HL-60 (cell line): ENCODE measurements at regions not wholly inside any gene's neighbourhood (a gene's known extent, or its start where the extent isn't known, plus 50 kb on each side); places are given as distances from the start of the nearest gene placed in this dataset.

ENCODE experiments used
- DNase-seq, 2 experiments: peaks; one replicate each; pipeline ENCODE4 v3.0.0-alpha.2; 2010 to 2020; ENCODE audit warnings: low read depth in 1 of 2, low spot score in 1 of 2
- H3K27ac ChIP-seq: fragments of 250-450 bp; sonication (Bioruptor Pico); replicated peaks from 2 replicates; pipeline ENCODE4 v1.5.1; 2020; ENCODE audit warnings: mild to moderate bottlenecking, moderate library complexity
- H3K27me3 ChIP-seq: fragments of 250-450 bp; sonication (Bioruptor Pico); 2 replicates; pipeline ENCODE4 v1.5.1; 2021; ENCODE audit warnings: mild to moderate bottlenecking, moderate library complexity; ENCODE audit not compliant: insufficient read depth, poor library complexity, severe bottlenecking
- H3K4me3 ChIP-seq: replicated peaks from 2 replicates; pipeline ENCODE4 v1.5.1; 2011; ENCODE audit warnings: mild to moderate bottlenecking, control low read depth, low read length; ENCODE audit not compliant: insufficient read depth
- GABPA ChIP-seq: IDR thresholded peaks from 2 replicates; pipeline ENCODE4 v1.6.1; 2012; ENCODE audit warnings: low read depth
- POLR2AphosphoS5 ChIP-seq: IDR thresholded peaks from 2 replicates; pipeline ENCODE4 v1.6.1; 2012; ENCODE audit warnings: low read depth
- REST ChIP-seq: IDR thresholded peaks from 2 replicates; pipeline ENCODE4 v1.6.1; 2012; ENCODE audit warnings: low read depth; ENCODE audit not compliant: insufficient replicate concordance
- SPI1 ChIP-seq: IDR thresholded peaks from 2 replicates; pipeline ENCODE4 v1.6.1; 2012; ENCODE audit warnings: low read depth, mild to moderate bottlenecking, borderline replicate concordance
- TF ChIP-seq, protein P1 (sequence below): IDR thresholded peaks from one replicate; pipeline ENCODE4 v1.5.1; 2011; ENCODE audit warnings: low read length, control low read depth, inconsistent platforms; ENCODE audit not compliant: insufficient read depth

GRCh38 chr1:76802094-76802493, 65.2 kb upstream of the ST6GALNAC5 start:
- H3K4me3 ChIP-seq: no peak overlapping the region
- no peak for DNase-seq
- TF ChIP-seq POLR2AphosphoS5: no peak
- TF ChIP-seq REST: no peak
- TF ChIP-seq SPI1: no peak
- no peak for TF ChIP-seq GABPA
- TF ChIP-seq, protein P1, sequence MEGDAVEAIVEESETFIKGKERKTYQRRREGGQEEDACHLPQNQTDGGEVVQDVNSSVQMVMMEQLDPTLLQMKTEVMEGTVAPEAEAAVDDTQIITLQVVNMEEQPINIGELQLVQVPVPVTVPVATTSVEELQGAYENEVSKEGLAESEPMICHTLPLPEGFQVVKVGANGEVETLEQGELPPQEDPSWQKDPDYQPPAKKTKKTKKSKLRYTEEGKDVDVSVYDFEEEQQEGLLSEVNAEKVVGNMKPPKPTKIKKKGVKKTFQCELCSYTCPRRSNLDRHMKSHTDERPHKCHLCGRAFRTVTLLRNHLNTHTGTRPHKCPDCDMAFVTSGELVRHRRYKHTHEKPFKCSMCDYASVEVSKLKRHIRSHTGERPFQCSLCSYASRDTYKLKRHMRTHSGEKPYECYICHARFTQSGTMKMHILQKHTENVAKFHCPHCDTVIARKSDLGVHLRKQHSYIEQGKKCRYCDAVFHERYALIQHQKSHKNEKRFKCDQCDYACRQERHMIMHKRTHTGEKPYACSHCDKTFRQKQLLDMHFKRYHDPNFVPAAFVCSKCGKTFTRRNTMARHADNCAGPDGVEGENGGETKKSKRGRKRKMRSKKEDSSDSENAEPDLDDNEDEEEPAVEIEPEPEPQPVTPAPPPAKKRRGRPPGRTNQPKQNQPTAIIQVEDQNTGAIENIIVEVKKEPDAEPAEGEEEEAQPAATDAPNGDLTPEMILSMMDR: no peak
- H3K27me3 ChIP-seq: no peaks in the 10 kb centered on the region
- no peak overlapping the region for H3K27ac ChIP-seq

DNA sequence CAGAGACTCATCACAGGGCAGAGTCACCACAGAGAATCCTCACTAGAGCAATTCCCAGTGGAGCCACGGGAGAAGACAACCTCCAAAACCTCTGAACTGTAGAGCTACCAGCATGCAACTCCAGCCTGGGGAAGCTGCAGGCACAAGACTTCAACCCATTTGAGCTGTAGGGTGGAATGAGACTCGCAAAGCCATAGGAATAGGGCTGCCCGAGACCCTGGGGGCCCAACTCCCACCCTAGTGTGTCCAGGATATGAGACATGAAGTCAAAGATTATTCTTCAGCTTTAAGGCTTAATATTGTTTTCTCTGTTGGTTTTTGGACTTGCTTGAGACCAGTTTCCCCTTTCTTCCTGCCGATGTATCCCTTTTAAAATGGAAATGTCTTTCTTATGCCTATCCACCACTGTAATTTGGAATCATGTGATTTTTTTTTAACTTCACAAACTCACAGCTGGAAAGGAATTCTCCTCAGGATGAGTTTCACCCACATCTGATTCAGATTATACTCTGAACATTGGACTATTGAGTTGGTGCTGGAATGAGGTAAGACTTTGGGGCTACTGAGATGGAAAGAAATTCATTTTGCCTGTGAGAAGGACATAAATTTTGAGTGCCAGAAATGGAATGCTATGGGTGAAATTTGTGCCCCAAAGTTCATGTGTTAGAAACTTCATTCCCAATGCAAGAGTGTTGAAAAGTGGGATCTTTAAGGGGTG, 59.6 kb upstream of the ST6GALNAC5 start:
- Histone ChIP-seq H3K27me3 (no peaks in the 10 kb centered on the region), H3K4me3 (no peak overlapping the region), H3K27ac (no peak overlapping the region)
- DNase-seq: no peak
- no peak for TF ChIP-seq REST
- no peak for TF ChIP-seq SPI1
- no peak for TF ChIP-seq POLR2AphosphoS5
- no peak for TF ChIP-seq GABPA
- TF ChIP-seq, protein P1: no peak
